Iris pigment epithelial cell (primary cell): ENCODE measurements at regions not wholly inside any gene's neighbourhood (a gene's known extent, or its start where the extent isn't known, plus 50 kb on each side); places are given as distances from the start of the nearest gene placed in this dataset.

Experiments used
- DNase-seq: peaks from one replicate; pipeline ENCODE4 v3.0.0-alpha.2; 2011; ENCODE audit warnings: low read depth

- peak; percentile 16 for DNase-seq
These were observed 210.7 kb upstream of the DMRT1 start for GRCh38 chr9:630817-631216.

GRCh38 chr9:631596-631995, 209.9 kb upstream of the DMRT1 start:
- DNase-seq, result peak; percentile 11

GRCh38 chr9:633461-633860, 208.0 kb upstream of the DMRT1 start:
- DNase-seq, result no peak

GRCh38 chr9:636931-637591, 204.4 kb upstream of the DMRT1 start:
- no peak for DNase-seq

- no peak for DNase-seq
These were observed 203.3 kb upstream of the DMRT1 start for GRCh38 chr9:638152-638551.

GRCh38 chr9:642014-642413, 199.5 kb upstream of the DMRT1 start:
- DNase-seq, result peak; percentile 45

GRCh38 chr9:643966-644365, 197.5 kb upstream of the DMRT1 start:
- no peak for DNase-seq

GRCh38 chr9:647522-647921, 194.0 kb upstream of the DMRT1 start:
- DNase-seq, result no peak

- DNase-seq, result no peak
These were observed 192.1 kb upstream of the DMRT1 start for GRCh38 chr9:649128-650074.

GRCh38 chr9:650362-650761, 191.1 kb upstream of the DMRT1 start:
- DNase-seq, result peak; percentile 24

GRCh38 chr9:651371-651770, 190.1 kb upstream of the DMRT1 start:
- no peak for DNase-seq

- peak; percentile 16 for DNase-seq
These were observed 188.6 kb upstream of the DMRT1 start for GRCh38 chr9:652914-653313.

- no peak for DNase-seq
These were observed 188.1 kb upstream of the DMRT1 start for GRCh38 chr9:653421-653820.

- DNase-seq, result no peak
These were observed 187.6 kb upstream of the DMRT1 start for GRCh38 chr9:653856-654387.

GRCh38 chr9:655875-656274, 185.6 kb upstream of the DMRT1 start:
- no peak for DNase-seq

GRCh38 chr9:656926-657568, 184.4 kb upstream of the DMRT1 start:
- DNase-seq, result no peak

- no peak for DNase-seq
These were observed 182.2 kb upstream of the DMRT1 start for GRCh38 chr9:659286-659685.

- no peak for DNase-seq
These were observed 181.3 kb upstream of the DMRT1 start for GRCh38 chr9:660227-660626.

- no peak for DNase-seq
These were observed 178.0 kb upstream of the DMRT1 start for GRCh38 chr9:663541-663940.

- DNase-seq, result no peak
These were observed 176.2 kb upstream of the DMRT1 start for GRCh38 chr9:665296-665695.

GRCh38 chr9:671997-672396, 169.5 kb upstream of the DMRT1 start:
- DNase-seq, result no peak

- DNase-seq, result no peak
These were observed 168.6 kb upstream of the DMRT1 start for GRCh38 chr9:672851-673250.
